ENCODE measurements at regions not wholly inside any gene's neighbourhood (a gene's known extent, or its start where the extent isn't known, plus 50 kb on each side); places are given as distances from the start of the nearest gene placed in this dataset.

DNA sequence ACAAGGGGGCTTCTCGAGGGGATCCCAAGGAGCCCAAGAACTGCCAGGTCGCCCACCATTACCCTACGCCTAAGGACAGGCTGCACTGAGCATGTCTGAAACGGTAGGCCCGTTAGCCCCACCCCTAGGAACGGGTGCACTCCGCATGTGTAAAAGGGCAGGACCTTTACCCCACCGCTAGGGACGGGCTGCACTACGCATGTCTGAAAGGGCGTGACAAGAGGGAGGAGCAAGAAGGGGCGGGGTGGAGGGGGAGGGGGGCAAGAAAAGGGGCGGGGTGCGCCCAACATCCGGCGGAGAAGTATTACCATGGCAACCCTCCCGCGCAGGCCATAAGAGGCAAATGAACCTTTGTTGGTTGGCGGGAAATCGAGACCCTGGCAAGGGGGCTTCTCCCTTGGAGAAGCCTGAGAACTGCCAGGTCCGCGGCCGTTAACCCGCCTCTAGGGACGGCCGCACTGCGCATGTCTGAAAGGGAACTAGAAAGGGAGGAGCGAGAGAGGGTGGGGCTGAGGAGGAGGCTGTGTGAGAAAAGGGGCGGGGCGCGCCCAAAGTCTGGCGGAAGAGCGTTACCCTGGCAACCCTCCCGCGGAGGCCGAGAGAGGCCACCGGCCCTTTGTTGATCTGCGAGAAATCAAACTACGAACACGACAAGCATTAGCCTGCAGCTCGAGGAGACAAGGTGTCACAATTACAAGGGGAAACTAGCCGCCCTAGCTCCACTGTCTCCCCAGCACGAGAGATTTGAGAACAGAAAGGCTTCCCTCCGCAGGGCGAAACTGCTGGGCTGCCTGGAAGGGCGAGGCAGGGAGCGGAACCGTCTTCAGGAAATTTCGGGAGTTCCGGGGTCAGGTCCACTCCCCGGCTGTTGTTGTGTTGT, 2046.8 kb downstream of the TP53TG3F start:
- DNase-seq (ENCODE audit: low read depth) = no peak

DNA sequence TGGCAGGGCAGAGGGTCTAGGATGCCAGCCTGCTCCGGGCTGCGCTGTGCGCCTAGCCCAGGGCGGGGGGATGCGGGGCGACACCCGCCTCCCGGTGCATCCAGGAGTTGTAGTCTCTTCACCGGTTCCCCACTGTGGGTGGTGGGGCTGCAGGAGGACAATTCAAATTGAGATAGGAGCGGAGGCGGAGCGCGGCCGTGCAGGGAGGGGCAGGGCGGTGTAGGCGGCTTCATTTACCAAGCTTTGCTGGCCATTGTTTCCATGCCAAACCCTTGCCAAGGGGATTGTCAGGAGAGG, 2047.4 kb downstream of the TP53TG3F start:
- DNase-seq (ENCODE audit: low read depth) = no peak

DNA sequence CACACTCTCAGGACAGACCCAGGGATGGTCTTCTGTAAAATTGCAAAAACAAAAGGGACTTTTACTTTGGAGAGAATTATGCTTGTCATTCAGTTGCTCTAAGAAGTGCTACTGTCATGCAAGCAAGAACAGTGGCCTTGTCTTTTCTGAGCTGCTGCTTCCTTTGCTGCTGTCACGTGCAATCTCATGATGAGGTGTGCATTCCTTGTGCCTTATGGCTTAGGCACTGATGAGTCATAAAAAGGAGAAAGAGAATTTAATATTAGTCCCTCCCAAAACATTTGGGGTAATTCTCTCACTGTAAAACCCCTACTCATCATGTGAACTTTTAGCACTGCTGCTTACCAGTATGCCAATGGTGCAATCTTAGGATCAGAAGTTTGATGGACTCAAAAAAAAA, 2051.3 kb downstream of the TP53TG3F start:
- DNase-seq (ENCODE audit: low read depth) = no peak

DNA sequence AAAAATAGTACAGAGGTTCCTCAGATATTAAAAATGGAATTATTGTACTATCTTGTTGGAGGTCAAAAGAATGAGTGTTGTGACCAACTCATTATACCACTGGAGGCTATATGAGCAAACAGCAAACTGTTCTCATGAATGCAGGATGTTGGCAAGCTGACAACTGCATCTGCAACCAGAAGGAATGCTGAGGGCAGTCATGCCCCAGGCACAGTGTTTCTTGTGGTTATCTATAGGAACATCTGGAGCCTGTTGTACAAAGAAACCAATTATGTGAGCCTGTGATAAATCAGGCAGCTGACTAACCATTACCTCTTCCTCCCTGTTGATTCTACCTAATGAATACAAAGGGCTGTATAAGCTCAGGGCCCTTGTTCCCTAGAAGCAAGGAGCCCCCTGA, 2057.1 kb downstream of the TP53TG3F start:
- no peak for DNase-seq (ENCODE audit: low read depth)

DNA sequence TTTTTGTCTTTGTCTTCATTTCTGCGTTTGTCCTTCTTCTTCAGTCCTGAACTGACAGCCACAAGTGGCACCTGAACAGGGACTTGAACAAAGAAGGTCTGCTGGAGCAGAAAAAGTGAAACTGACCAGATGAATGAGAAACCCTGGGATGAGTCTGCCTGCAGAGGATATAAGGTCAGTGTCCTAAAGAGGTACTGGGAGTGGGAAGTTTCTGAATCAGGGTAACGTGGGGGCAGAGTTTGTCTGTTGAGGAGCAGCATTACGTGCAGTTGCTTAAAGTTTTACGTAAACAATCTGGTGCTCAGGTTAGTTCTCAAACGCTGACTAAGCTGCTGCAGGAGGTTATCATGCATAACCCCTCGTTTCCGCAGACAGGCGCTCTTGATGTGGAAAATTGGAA, 2057.6 kb downstream of the TP53TG3F start:
- DNase-seq (ENCODE audit: low read depth) = no peak

DNA sequence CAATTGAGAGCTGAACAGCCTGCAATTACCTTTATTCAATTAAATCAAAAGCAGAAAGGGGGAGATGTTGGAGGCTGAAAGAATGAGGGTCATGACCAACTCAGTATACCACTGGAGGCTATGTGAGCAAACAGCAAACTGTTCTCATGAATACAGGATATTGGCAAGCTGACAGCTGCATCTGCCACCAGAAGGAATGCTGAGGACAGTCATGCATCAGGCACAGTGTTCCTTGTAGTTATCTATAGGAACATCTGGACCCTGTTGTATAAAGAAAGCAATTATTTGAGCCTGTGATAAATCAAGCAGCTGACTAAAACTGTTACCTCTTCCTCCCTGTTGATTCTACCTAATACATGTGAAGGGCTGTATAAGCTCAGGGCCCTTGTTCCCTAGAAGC, 2064.6 kb downstream of the TP53TG3F start:
- no peak for DNase-seq (ENCODE audit: low read depth)

DNA sequence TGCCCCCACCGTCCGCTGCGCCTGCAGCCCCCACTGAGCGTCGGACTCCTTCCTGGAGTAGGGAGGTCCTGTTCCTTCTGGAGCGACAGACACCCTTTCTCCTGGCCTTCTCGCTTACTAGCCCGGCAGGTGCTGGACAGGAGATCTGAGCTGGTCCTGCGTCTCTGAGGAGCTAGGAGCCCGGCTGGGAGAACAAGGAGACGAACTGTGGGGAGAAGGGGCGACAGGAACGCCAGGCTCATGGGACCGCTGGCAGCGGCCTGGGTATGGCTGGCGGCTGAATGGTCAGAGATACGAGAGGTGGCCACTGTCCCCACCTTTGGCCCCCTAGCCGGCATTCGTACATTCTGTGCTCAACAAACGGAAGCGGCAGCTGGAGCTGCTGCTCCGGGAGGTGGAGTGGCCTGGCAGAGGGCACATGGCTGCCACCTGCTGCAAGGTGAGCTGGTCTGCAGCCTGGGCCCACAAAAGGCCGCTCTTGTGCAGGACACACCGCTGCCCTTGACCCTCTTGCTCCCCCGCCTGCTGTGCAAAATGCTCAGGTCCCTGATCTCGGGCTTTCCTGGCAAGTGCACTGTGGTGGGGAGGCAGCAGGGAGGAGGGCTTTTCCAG, 2066.7 kb downstream of the TP53TG3F start:
- no peak for DNase-seq (ENCODE audit: low read depth)

DNA sequence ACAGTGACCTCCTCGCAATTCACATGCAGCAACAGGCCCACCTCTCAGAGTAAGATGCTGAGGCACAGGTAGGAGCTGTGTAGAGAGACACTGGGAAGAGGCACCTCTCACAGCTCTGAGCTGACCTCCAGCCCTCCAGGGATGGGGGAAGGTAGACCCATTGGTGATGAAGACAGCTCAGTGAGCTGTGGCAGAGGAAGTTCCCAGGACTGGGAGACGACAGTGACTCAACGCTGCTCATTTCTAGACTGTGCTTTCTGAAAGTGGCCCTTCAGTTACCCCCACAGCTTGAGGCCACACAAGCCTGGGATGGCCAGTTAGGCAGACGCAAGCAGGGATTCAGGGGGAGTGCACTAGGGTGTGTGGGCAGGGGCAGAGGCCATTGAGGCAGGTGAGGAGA, 2073.2 kb downstream of the TP53TG3F start:
- no peak for DNase-seq (ENCODE audit: low read depth)

DNA sequence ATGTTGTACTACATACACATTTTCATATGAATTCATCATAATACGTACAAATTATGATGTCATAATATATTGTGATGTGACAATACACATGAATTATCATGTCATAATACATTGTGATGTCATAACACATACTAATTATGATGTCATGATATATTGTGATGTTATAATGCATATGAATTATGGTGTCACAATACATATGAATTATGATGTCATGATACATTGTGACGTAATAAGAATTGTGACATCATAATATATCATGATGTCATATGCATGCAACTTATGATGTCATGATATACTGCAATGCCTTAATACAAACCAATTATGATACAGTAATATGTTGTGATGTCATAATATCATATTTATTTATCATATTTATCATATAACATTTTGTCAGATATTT, 2074.3 kb downstream of the TP53TG3F start:
- no peak for DNase-seq (ENCODE audit: low read depth)

DNA sequence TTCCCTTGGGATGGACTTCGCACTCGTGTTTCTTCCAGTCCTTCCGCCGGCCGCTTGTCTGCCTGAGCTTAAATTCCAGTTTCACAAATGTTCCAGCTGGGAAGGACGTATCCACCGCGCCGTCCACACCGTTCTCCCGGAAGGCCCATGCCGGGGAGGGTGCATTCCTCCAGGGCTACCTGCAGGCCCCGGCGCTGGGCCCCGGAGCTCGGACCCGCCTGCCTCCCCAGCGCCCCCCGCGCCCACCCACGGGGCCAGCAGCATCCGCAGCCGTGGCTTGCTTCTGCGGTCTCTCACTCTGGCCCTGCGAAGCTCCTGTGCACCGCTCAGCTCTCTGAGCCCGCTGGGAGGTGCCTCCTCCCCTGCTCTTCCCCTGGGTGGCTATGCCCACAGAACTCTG, 2084.1 kb downstream of the TP53TG3F start:
- DNase-seq (ENCODE audit: low read depth) = no peak

DNA sequence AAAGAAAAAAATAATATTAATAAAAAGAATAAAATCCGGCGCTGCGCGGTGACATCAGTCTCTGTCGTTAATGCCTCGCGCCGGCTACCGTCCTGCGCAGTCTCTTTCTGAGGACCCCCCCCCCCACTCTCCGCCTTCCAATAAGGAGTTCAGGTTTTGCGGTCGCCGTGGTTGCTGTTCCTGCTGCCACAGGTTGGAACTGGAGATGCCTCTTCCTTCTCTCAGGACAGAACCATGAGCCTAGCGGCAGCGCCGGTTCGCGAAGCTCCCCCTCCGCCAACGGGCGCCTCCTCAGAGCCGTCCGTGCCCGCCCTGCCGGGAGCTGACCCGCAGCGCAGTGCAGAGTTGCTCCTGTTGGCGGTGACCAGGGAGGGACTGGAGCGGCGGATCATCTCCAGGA, 2093.4 kb downstream of the TP53TG3F start:
- DNase-seq (ENCODE audit: low read depth) = no peak

DNA sequence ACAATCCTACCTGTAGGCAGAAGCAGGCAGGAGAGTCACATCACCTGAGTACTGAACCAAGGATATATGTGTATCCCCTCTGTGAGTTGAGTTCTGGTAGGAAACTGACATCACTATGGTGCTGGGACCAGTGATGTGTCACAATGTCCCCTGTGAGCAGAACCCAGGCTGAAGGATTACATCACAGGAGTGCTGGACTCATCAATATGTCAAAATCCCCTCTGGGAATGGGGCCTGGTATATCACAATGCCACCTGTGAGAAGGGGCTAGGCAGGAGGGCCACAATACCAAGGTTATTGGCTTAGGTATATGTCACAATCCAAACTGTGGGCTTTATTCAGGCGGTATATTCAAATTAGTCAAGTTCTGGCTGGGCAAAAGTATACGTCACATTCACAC, 2098.3 kb downstream of the TP53TG3F start:
- no peak for DNase-seq (ENCODE audit: low read depth)

DNA sequence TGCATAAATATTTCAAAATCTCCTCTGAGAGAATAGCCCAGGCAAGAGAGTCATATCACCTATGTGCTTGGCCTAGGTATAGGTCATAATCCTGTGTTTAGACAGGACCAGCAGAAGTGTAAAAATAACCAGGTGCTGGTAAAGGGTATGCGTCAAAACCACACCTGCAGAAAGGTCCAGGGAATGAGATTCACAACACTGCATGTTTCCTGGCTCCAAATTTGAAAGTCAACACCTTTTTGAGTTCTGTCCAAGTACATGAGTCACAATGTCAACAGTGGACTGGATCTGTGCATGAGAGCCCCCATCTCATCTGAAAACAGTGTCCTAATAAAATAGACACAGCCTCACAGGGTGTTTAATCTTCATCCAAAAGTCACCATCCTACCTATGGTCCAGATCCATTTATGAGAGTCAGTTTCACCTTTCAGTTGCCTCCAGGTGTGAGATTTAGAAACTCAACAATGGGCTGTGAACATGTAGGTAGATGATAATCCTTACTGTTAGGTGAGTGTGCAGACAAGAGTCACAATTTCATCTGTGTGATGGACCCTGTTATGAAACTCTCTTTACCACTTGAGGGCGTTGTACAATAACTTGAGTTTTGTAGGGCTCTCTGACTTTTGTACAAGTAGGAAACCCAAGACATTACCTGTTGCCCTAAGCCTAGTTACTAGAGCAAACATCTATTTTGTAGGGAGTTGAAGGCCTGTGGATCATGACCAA, 2100.7 kb downstream of the TP53TG3F start:
- DNase-seq (ENCODE audit: low read depth) = no peak

DNA sequence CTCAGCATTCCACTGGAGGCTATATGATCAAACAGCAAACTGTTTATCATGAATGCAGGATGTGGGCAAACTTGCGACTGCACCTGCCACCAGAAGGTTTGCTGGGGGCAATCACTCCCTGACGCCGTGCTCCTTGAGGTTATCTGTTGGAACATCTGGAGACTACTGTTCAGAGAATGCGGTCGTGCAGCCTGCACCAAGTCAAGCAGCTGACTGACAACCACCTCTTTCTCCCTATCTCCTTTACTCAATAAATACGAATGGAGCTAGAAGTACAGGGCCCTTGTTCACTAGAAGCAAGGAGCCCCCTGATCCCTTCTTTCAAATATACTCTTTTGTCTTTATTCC, 2101.2 kb downstream of the TP53TG3F start:
- no peak for DNase-seq (ENCODE audit: low read depth)

DNA sequence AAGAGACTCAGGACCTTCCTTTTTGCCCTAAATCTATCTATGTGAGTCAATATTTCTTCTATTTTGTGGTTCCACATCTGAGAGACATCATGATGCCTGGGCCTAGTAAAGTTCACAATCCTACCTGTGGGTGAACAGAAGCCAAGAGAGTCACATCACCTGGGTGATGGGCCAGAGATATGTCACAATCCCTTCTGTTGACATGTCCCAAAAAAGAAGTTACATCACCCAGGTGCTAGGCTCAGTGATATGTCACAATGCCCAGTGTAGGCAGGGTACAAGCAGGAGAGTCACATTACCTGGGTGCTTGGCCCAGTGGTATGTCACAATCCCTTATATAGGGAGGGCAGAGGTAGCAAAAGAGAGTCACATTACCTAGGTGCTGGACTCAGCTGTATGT, 2101.9 kb downstream of the TP53TG3F start:
- no peak for DNase-seq (ENCODE audit: low read depth)

DNA sequence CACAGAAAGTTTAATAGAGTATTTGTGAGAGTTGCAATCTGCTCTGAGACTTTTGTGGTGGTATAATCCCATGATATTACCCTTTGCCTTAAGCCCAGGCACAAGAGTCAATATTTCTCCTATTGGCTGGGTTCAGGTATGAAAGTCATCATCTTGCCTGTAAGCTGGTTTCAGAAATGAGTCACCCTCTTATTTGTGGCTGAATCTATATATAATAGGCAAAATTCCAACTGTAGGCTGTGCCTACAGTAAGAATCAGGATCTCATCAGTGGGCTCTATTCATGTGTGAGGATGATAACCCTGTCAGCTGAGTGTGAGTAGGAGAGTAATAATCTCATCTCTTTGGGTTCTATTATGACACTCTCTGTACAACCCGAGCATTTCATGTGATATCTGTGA, 2103.1 kb downstream of the TP53TG3F start:
- no peak for DNase-seq (ENCODE audit: low read depth)

DNA sequence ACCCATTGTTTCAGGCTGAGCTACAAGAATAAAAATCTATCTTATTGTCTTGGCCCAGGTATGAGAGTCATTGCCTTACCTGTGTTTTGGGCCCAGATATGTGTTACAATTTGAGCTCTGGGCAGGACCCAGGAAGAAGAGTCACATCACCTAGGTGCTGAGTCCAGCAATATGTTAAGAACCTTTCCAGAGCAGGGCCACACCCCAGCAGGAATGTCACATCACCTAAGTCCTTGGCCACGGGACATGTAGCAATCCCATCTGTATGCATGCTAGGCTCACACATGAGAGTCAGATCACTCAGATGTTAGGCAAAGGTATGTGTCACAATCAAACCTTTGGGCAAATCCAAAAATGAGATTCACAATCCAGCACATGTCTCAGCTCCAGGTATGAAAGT, 2103.5 kb downstream of the TP53TG3F start:
- DNase-seq (ENCODE audit: low read depth) = no peak

DNA sequence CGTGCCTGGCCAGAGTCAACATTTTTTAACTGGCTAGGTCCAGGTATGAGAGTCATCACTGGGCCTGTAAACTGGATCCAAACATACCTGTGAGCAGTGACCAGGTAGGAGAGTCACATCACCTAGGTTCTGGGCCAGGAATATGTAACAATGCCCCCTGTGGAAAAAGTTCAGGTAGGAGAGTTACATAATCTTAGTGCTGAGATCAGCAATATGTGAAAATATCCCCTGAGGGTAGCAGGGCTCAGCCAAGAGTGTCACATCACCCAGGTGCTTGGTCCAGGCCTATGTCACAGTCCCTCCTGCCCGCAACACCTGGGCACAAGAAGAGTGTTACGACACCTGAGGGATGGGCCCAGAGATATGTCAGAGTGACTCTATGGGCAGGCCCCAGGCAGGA, 2104.7 kb downstream of the TP53TG3F start:
- DNase-seq (ENCODE audit: low read depth) = no peak

DNA sequence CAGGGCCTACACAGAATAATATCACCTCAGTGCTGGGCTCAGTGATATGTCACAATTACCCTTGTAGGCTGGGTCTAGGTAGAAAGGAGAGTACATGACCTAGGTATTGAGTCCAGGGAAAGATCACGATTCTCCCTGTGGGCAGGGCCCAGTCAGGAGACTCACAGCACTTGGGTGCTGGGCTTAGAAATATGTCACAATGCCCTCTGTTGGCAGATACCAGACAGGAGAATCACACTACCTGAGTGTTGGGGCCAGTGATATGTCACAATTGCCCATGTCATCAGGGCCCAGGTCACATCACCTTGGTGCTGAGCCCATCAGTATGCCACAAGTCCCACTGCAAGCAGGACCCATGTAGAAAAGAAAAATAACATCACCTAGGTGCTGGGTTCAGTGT, 2105.5 kb downstream of the TP53TG3F start:
- DNase-seq (ENCODE audit: low read depth) = no peak

DNA sequence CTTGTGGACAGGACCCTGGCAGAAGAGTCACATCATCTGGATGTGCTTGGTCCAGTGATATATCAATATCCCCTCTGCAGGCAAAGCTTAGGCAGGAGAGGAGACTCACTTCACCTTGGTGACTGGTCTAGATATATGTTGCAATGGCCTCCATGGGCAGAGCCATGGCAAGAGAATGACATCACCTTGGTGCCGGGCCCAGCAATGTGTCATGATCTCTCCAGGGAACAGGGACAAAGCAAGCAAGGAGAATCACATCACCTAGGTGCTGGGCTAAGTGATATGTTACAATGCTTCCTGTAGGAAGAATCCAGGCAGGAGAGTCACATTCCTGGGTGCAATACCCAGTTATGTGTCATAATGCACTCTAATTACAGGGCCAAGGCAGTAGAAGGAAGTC, 2106.2 kb downstream of the TP53TG3F start:
- no peak for DNase-seq (ENCODE audit: low read depth)

DNA sequence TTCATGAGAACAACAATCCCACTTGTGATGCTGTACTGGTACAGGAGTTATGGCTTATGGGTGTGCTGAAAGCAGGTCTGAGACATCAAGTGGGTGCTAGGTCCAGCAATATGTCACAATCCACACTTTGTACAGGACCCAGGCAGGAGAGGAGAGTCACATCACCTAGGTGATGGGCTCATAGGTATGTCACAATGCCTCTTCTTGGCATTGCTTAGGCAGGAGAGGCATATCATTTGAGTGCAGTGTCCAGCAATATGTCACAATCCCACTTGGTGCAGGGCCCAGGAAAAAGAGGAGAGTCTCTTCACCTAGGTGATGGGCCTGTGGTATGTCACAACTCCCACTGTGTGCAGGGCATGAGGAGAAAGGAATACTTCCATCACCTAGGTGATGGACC, 2110.0 kb downstream of the TP53TG3F start:
- no peak for DNase-seq (ENCODE audit: low read depth)

DNA sequence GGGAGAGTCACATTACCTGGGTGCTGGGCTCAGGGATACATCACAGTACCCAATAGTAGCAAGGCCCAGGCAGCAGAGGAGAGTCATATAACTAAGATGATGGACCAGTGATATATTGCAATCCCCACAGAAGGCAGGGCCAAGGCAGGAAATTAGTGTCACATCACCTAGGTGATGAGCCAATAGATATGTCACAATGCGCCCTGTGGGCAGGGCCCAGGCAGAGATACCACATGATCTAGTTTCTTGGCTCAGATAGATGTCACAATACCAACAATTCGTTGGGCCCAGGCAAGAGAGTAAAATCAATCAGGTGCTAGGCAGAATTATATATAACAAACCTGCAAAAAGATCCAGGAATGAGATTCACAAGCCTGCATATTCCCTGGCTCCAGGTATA, 2111.5 kb downstream of the TP53TG3F start:
- no peak for DNase-seq (ENCODE audit: low read depth)

DNA sequence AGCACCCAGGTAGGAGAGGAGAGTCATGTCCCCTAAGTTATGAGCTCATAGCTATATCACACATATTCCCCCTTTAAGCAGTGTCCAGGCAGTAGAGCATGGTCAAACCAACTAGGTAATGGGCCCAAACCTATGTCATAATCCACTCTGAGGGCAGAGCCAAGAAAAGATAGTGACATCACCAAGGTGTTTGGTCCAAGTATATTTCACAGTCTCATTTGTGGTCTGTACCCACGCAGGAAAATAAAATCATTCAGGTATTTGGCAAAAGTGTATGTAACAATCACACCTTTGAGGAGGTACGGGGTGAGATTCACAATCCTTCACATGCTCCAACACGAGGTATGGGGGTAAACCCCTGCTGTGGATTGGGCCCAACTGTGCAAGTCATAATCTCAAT, 2112.8 kb downstream of the TP53TG3F start:
- no peak for DNase-seq (ENCODE audit: low read depth)

DNA sequence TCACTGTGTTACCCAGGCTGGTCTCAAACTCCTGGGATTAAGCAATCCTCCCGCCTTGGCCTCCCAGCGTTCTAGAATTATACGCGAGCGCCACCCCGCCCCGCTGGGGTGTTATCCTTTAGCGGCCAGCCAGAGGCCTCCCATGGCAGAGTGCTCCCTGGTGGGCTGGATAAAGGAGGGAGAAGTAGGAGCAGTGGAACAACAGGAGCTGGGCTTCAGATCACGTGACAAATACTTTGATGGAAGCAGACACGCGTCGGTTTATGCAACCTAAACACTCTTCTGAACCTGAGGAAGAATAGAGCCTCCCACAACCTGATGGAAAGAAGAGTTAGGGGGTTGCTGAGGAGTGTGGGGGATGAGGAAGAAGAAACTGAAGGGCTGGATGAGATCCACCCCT, 2114.0 kb downstream of the TP53TG3F start:
- no peak for DNase-seq (ENCODE audit: low read depth)
